ENCODE measurements at regions not wholly inside any gene's neighbourhood (a gene's known extent, or its start where the extent isn't known, plus 50 kb on each side); places are given as distances from the start of the nearest gene placed in this dataset.

GRCh38 chr2:12057436-12058166 lies 311.2 kb downstream of the LPIN1 start:
- no peak for DNase-seq (ENCODE audit: low read depth in 3 of 3)

DNA sequence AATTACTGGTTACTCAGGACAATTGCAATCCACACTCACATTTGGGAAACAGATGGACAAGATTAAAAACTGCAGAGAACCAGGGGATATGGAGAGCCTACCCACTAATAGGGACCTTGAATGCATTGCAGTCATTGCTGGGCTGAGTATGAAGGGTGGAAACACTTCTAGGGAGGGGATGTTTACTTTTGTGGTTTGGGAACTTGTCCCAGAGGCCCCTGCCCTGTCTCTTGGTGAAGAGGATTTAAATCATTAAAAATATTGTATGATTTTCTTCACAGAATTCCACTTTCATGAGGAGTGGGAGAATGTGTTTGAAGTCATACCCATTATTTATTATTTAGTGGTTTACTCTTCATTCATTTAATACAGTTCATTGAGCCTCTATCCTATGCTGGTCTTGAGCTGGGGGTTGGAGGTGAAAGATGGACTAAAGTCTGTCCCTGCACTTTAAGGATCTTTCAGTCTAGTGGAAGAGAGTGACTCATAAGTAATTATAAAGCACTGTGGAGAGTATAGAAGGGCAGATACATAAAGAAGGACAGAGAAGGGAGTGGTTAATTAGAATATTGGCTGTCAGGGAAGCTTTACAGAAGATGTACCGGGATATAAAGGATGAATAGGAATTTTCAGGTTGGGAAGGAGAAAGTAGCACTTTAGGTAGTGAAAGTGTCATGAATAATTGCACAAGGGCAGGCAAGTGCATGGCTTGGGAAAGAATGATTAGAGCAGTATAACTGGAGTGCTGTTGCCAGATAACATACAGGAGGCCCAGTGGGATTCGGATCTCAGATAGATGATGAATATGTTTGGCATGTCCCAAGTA lies 313.4 kb downstream of the LPIN1 start:
- DNase-seq (ENCODE audit: low read depth in 3 of 3): no peak

GRCh38 chr2:12060886-12061285 lies 314.5 kb downstream of the LPIN1 start:
- no peak for DNase-seq (ENCODE audit: low read depth in 3 of 3)

- DNase-seq (ENCODE audit: low read depth in 3 of 3): no peak
These were observed 315.0 kb downstream of the LPIN1 start for GRCh38 chr2:12061286-12062052.

GRCh38 chr2:12062053-12062395 lies 315.6 kb downstream of the LPIN1 start:
- no peak for DNase-seq (ENCODE audit: low read depth in 3 of 3)

GRCh38 chr2:12063210-12063609 lies 316.8 kb downstream of the LPIN1 start:
- DNase-seq (ENCODE audit: low read depth in 3 of 3): no peak

DNA sequence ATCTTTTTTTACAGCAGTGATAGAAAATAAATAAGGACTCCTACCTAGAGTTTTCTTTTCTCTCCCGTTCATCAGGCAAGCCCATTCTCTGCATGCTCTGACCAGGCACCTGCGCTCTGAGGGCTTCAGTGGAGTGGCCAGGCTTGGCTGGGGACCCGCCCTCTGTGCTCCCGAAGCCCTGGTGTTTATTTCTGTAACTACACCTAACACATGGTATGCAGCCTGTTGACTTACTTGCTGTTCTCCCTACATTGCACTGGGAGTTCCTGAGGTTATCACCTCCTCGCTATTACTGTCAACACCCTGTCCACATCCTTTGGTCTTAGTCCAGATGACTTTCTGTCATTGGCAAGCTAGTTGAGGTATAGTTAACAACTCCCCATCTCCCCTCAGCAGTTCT lies 317.7 kb downstream of the LPIN1 start:
- DNase-seq (ENCODE audit: low read depth in 3 of 3): no peak

DNA sequence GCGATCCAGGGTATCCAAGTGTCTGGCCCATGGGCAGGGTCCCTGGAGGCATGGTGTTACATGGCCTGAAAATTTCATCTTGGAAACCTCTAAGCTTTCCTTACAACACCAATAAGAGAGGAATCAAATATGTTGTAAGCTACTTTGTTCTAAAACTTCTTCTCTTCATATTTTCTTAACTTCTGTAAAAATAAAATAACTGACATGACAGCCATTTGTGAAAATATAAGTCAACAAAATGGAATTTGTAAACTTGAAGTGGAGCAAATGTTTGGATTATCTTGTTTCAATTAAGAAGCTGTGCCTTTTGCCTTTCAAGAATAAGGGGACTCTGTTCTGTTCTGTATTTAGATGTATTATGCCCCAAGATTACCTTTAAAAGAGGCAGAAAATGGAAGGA lies 319.7 kb downstream of the LPIN1 start:
- DNase-seq (ENCODE audit: low read depth in 3 of 3): no peak

DNA sequence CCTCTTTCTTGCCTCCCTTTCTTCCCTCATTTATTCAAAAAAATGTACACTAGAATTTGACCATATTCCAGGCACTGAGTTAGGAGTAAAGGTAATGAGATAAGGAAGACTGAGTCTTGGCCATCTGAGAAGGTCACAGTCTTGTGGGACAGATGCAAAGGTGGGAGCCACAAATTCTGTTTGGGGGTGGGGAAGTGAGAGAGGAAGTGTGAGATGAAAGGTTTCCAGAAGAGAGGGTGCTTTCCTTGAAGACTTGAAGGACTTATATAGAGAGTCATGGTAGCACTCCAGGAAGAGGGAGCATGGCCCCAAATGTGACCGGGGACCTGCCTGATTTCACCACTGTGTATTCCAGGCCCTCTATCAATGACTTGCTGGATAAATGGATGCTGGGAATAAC lies 320.6 kb downstream of the LPIN1 start:
- DNase-seq (ENCODE audit: low read depth in 3 of 3): no peak

DNA sequence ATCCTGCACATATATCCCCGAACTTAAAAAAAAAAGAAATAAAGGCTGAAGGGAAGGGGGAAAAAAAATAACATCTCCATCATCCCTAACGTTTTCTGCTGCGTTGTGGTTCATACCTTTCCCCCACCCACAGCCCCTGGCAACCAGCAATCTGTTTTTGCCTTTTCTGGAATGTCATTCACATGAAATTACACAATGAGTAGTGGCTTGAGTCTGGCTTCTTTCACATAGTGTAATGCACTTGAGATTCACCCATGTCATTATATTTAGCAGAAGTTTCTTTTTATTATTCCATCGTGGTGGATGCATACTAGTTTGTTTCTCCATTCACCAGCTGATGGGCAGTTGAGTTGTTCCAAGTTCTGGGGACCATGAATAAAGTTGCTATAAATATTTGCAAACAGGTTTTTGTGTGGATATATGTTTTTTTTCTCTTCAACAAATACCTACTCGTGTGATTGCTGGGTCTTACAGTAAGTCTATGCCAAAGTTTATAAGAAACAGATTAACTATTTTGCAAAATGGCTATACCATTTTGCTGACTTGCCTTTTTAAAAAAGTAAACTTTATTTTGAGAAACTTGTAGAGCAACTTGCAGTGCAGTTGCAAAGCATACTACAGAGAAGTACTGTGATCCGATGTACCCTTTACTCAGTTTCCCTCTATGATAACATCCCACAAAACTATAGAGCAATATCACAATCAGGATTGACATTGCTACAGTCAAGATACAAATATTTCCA lies 322.5 kb downstream of the LPIN1 start:
- no peak for DNase-seq (ENCODE audit: low read depth in 3 of 3)

- DNase-seq (ENCODE audit: low read depth in 3 of 3): no peak
These were observed 323.7 kb downstream of the LPIN1 start for GRCh38 chr2:12070153-12070552.

- DNase-seq (ENCODE audit: low read depth in 3 of 3): no peak
These were observed 324.1 kb downstream of the LPIN1 start for GRCh38 chr2:12070581-12070980.

DNA sequence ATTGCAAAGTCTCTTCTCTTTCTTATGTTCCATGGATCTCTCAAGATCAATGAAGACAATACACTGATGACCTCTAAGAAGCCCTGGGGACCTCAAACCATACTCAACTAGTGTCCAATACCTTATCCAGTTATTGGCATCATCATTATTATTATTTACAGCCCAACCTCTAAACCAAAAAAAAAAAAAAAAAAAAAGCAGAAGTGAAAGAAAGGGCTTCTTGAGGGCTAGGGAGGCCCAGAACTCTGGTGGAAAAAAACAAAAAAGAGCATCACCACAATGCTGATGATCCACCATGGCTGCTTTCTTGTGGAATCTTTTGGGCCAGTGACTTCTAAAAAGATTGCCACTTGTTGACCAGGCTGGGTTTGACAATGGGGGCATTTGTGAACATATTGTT lies 324.9 kb downstream of the LPIN1 start:
- DNase-seq (ENCODE audit: low read depth in 3 of 3): no peak

DNA sequence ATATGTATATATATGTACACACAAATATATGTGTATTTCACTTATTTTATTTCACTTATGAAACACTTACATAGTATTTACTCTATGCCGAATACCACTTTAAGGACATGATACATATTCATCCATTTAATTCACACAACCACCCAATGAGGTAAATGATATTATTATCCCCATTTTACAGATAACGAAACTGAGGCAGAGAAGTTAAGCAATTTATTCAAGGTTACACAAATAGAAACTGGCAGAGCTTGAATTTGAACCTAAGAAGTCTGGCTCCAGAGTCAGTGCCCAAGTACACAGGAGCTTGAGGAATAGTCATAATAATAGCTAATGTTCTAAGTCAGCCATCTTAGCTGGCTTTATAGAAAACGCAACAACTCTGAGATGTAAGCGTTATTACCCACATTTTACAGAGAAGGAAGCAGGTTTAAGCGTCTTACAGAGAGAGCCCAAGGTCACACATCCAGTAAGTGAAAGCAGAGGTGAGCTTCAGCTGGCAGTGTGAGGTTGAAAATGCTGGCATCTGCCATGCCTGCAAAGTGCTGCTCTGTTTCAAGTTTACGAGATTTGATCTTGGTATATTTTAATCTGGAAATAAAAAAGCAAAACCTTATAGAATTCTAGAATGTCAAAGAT lies 326.9 kb downstream of the LPIN1 start:
- no peak for DNase-seq (ENCODE audit: low read depth in 3 of 3)

DNA sequence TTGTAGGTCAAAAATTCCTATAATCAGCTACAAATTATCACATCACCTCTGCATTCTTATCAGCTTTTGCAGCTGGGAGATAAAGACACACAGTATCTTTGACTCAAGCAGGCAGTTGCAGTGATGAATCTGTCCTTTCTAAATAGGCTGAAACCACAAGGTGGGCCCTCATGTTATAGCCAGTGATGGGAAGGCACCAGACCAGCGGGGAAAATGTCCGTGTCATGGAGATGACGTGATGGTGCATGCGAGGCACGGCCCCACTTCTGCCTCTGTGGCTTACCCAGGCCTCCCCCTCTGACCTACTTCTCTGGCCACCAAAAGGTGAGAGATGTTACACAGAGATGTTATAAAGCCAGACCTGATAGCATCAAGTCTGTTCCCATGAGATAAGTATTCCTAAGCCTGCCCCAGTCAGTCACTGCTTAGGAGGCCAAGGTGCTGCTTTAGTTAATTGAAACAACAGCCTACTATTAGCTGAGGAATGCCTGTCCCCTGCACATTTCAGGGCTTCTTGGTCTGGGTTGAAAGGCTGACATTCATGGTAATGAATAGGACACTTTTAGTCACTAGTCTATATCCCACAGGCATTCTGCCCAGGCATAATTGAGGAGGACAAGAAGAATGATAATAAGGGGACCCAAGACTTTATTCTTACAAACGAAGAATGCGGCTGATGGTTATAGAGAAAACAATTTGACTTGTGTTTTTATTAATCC lies 327.9 kb downstream of the LPIN1 start:
- no peak for DNase-seq (ENCODE audit: low read depth in 3 of 3)

GRCh38 chr2:12074845-12075217 lies 328.4 kb downstream of the LPIN1 start:
- DNase-seq (ENCODE audit: low read depth in 3 of 3): no peak

DNA sequence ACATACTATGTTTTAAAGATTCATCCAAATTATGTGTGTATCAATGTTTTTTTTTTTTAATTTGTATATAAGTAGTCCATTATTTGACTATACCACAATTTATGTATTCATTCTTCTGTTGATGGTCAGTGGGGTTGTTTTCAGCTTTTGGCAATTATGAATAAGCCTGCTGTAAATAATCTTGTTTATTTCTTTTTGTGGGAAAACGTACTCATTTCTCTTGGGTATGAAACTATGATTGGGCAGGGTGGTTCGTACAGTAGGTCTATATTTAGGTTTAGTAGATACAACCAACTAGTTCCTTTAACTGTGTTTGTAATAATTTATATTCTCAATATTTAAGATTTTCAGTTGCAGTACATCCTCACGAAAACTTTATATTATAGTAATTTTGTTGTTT lies 329.2 kb downstream of the LPIN1 start:
- no peak for DNase-seq (ENCODE audit: low read depth in 3 of 3)

GRCh38 chr2:12076810-12077209 lies 330.4 kb downstream of the LPIN1 start:
- no peak for DNase-seq (ENCODE audit: low read depth in 3 of 3)

- DNase-seq (ENCODE audit: low read depth in 3 of 3): no peak
These were observed 333.9 kb downstream of the LPIN1 start for GRCh38 chr2:12080360-12080759.

- no peak for DNase-seq (ENCODE audit: low read depth in 3 of 3)
These were observed 335.2 kb downstream of the LPIN1 start for GRCh38 chr2:12081481-12082210.
